Immature natural killer cell (primary cell): ENCODE measurements at regions not wholly inside any gene's neighbourhood (a gene's known extent, or its start where the extent isn't known, plus 50 kb on each side); places are given as distances from the start of the nearest gene placed in this dataset.

Source experiments
- DNase-seq, 3 donors: peaks; one replicate each; pipeline ENCODE4 v3.0.0; 2022; ENCODE audit warnings: mixed read lengths in 1 of 3
- H3K27ac Mint-ChIP-seq, 6 donors: one replicate each; pipeline ENCODE4 v1.8.0; 2020; ENCODE audit warnings: mixed read lengths in 6 of 6, mild to moderate bottlenecking in 5 of 6, inconsistent platforms in 4 of 6, moderate library complexity in 3 of 6
- H3K27me3 Mint-ChIP-seq, 3 donors: one replicate each; pipeline ENCODE4 v1.8.0; 2020 to 2021; ENCODE audit warnings: low read depth in 3 of 3, mild to moderate bottlenecking in 3 of 3, mixed read lengths in 3 of 3, moderate library complexity in 3 of 3, inconsistent platforms in 1 of 3
- H3K36me3 Mint-ChIP-seq, 3 donors: one replicate each; pipeline ENCODE4 v1.8.0; 2020; ENCODE audit warnings: mixed read lengths in 3 of 3, inconsistent platforms in 2 of 3, mild to moderate bottlenecking in 2 of 3
- H3K4me1 Mint-ChIP-seq, 2 donors: one replicate each; pipeline ENCODE4 v1.8.0; 2020; ENCODE audit warnings: inconsistent platforms in 2 of 2, mild to moderate bottlenecking in 2 of 2, mixed read lengths in 2 of 2, moderate library complexity in 1 of 2
- H3K4me3 Mint-ChIP-seq, 5 donors: one replicate each; pipeline ENCODE4 v1.8.0; 2020; ENCODE audit warnings: mild to moderate bottlenecking in 5 of 5, mixed read lengths in 5 of 5, inconsistent platforms in 3 of 5, moderate library complexity in 3 of 5
- H3K9me3 Mint-ChIP-seq, 6 donors: one replicate each; pipeline ENCODE4 v1.8.0; 2020; ENCODE audit warnings: mild to moderate bottlenecking in 6 of 6, mixed read lengths in 6 of 6, inconsistent platforms in 4 of 6, moderate library complexity in 3 of 6

GRCh38 chr13:78364711-78365110 lies 238.6 kb downstream of the POU4F1 start:
- Mint-ChIP-seq H3K4me3 (no peak overlapping the region), H3K9me3 (peaks cover 0 to 7% (median 3%) of the 10 kb centered on the region in 6 donors), H3K36me3 (no peaks in the 10 kb centered on the region), H3K27ac (no peak overlapping the region), H3K4me1 (no peaks in the 10 kb centered on the region), H3K27me3 (no peaks in the 10 kb centered on the region)
- no peak for DNase-seq

GRCh38 chr13:78341032-78341431 lies 262.3 kb downstream of the POU4F1 start:
- H3K27me3 Mint-ChIP-seq = peaks cover 0 to 3% (median 2%) of the 10 kb centered on the region in 3 donors
- DNase-seq = no peak
- no peak overlapping the region for H3K4me3 Mint-ChIP-seq
- no peak overlapping the region for H3K27ac Mint-ChIP-seq
- peaks cover 0 to 11% (median 8%) of the 10 kb centered on the region in 6 donors for H3K9me3 Mint-ChIP-seq
- peaks cover 0 to 4% (median 0%) of the 10 kb centered on the region in 3 donors for H3K36me3 Mint-ChIP-seq
- H3K4me1 Mint-ChIP-seq = no peaks in the 10 kb centered on the region

- H3K27me3 Mint-ChIP-seq = peaks cover 0 to 3% (median 2%) of the 10 kb centered on the region in 3 donors
- no peak for DNase-seq
- no peaks in the 10 kb centered on the region for H3K4me1 Mint-ChIP-seq
- H3K4me3 Mint-ChIP-seq = no peak overlapping the region
- H3K9me3 Mint-ChIP-seq = peaks cover 0 to 18% (median 9%) of the 10 kb centered on the region in 6 donors
- no peak overlapping the region for H3K27ac Mint-ChIP-seq
- H3K36me3 Mint-ChIP-seq = peaks cover 0 to 4% (median 0%) of the 10 kb centered on the region in 3 donors
These were observed 263.4 kb downstream of the POU4F1 start for GRCh38 chr13:78339927-78340326.

- H3K4me3 Mint-ChIP-seq = no peak overlapping the region
- H3K27ac Mint-ChIP-seq = no peak overlapping the region
- no peaks in the 10 kb centered on the region for H3K4me1 Mint-ChIP-seq
- no peak for DNase-seq
- H3K9me3 Mint-ChIP-seq = peaks cover 0 to 10% (median 4%) of the 10 kb centered on the region in 6 donors
- peaks cover 0 to 1% (median 0%) of the 10 kb centered on the region in 3 donors for H3K27me3 Mint-ChIP-seq
- H3K36me3 Mint-ChIP-seq = no peaks in the 10 kb centered on the region
These were observed 269.3 kb downstream of the POU4F1 start for GRCh38 chr13:78334059-78334458.

- H3K27ac Mint-ChIP-seq = no peak overlapping the region
These were observed 276.7 kb downstream of the POU4F1 start for GRCh38 chr13:78326633-78327032.

GRCh38 chr13:78325585-78325984 lies 277.8 kb downstream of the POU4F1 start:
- no peak for DNase-seq
- Mint-ChIP-seq H3K9me3 (peaks cover 0 to 4% (median 0%) of the 10 kb centered on the region in 6 donors), H3K4me1 (no peaks in the 10 kb centered on the region), H3K36me3 (no peaks in the 10 kb centered on the region), H3K27me3 (peaks cover 0 to 3% (median 0%) of the 10 kb centered on the region in 3 donors), H3K27ac (no peak overlapping the region), H3K4me3 (no peak overlapping the region)

More at GRCh38 chr13:78326633-78327032, 276.7 kb downstream of the POU4F1 start:
- peaks cover 0 to 4% (median 0%) of the 10 kb centered on the region in 6 donors for H3K9me3 Mint-ChIP-seq
- H3K4me3 Mint-ChIP-seq = no peak overlapping the region
- peaks cover 0 to 3% (median 0%) of the 10 kb centered on the region in 3 donors for H3K27me3 Mint-ChIP-seq
- H3K4me1 Mint-ChIP-seq = no peaks in the 10 kb centered on the region
- no peak for DNase-seq
- no peaks in the 10 kb centered on the region for H3K36me3 Mint-ChIP-seq

GRCh38 chr13:78323848-78324247 lies 279.5 kb downstream of the POU4F1 start:
- no peak for DNase-seq
- peaks cover 0 to 4% (median 0%) of the 10 kb centered on the region in 6 donors for H3K9me3 Mint-ChIP-seq
- no peak overlapping the region for H3K4me3 Mint-ChIP-seq
- no peaks in the 10 kb centered on the region for H3K4me1 Mint-ChIP-seq
- H3K36me3 Mint-ChIP-seq = no peaks in the 10 kb centered on the region
- peaks cover 0 to 2% (median 0%) of the 10 kb centered on the region in 3 donors for H3K27me3 Mint-ChIP-seq
- H3K27ac Mint-ChIP-seq = no peak overlapping the region

GRCh38 chr13:78323040-78323439 lies 280.3 kb downstream of the POU4F1 start:
- no peak overlapping the region for H3K27ac Mint-ChIP-seq
- no peaks in the 10 kb centered on the region for H3K27me3 Mint-ChIP-seq
- no peaks in the 10 kb centered on the region for H3K36me3 Mint-ChIP-seq

GRCh38 chr13:78319101-78319627 lies 284.2 kb downstream of the POU4F1 start:
- H3K27ac Mint-ChIP-seq = no peak overlapping the region
- DNase-seq = no peak
- H3K27me3 Mint-ChIP-seq = no peaks in the 10 kb centered on the region
- peaks cover 0 to 6% (median 0%) of the 10 kb centered on the region in 6 donors for H3K9me3 Mint-ChIP-seq
- H3K36me3 Mint-ChIP-seq = no peaks in the 10 kb centered on the region
- no peak overlapping the region for H3K4me3 Mint-ChIP-seq
- H3K4me1 Mint-ChIP-seq = no peaks in the 10 kb centered on the region

More at GRCh38 chr13:78323040-78323439, 280.3 kb downstream of the POU4F1 start:
- Mint-ChIP-seq H3K9me3 (peaks cover 0 to 4% (median 0%) of the 10 kb centered on the region in 6 donors), H3K4me3 (no peak overlapping the region), H3K4me1 (no peaks in the 10 kb centered on the region)
- DNase-seq = no peak

GRCh38 chr13:78317030-78317429 lies 286.3 kb downstream of the POU4F1 start:
- no peak overlapping the region for H3K27ac Mint-ChIP-seq
- no peaks in the 10 kb centered on the region for H3K4me1 Mint-ChIP-seq
- H3K4me3 Mint-ChIP-seq = no peak overlapping the region
- peaks cover 0 to 6% (median 0%) of the 10 kb centered on the region in 6 donors for H3K9me3 Mint-ChIP-seq
- no peaks in the 10 kb centered on the region for H3K36me3 Mint-ChIP-seq
- H3K27me3 Mint-ChIP-seq = no peaks in the 10 kb centered on the region
- DNase-seq = no peak

- H3K27me3 Mint-ChIP-seq = no peaks in the 10 kb centered on the region
- H3K4me1 Mint-ChIP-seq = no peaks in the 10 kb centered on the region
- no peak overlapping the region for H3K27ac Mint-ChIP-seq
These were observed 293.7 kb downstream of the POU4F1 start for GRCh38 chr13:78309497-78310180.

GRCh38 chr13:78306519-78307206 lies 296.7 kb downstream of the POU4F1 start:
- no peaks in the 10 kb centered on the region for H3K36me3 Mint-ChIP-seq

More at GRCh38 chr13:78309497-78310180, 293.7 kb downstream of the POU4F1 start:
- Mint-ChIP-seq H3K4me3 (no peak overlapping the region), H3K36me3 (no peaks in the 10 kb centered on the region), H3K9me3 (peaks cover 0 to 3% (median 1%) of the 10 kb centered on the region in 6 donors)
- no peak for DNase-seq

GRCh38 chr13:78305171-78305570 lies 298.2 kb downstream of the POU4F1 start:
- Mint-ChIP-seq H3K4me3 (no peak overlapping the region), H3K27ac (no peak overlapping the region), H3K27me3 (no peaks in the 10 kb centered on the region), H3K4me1 (no peaks in the 10 kb centered on the region), H3K9me3 (peaks cover 0 to 5% (median 0%) of the 10 kb centered on the region in 6 donors), H3K36me3 (peaks cover 0 to 4% (median 0%) of the 10 kb centered on the region in 3 donors)
- DNase-seq = no peak

More at GRCh38 chr13:78306519-78307206, 296.7 kb downstream of the POU4F1 start:
- no peak overlapping the region for H3K27ac Mint-ChIP-seq
- DNase-seq = no peak
- H3K9me3 Mint-ChIP-seq = peaks cover 0 to 3% (median 0%) of the 10 kb centered on the region in 6 donors
- H3K4me3 Mint-ChIP-seq = no peak overlapping the region
- no peaks in the 10 kb centered on the region for H3K4me1 Mint-ChIP-seq
- no peaks in the 10 kb centered on the region for H3K27me3 Mint-ChIP-seq
